Uterus (tissue), 3 donors: ENCODE measurements at regions not wholly inside any gene's neighbourhood (a gene's known extent, or its start where the extent isn't known, plus 50 kb on each side); places are given as distances from the start of the nearest gene placed in this dataset.

Experiments used
- DNase-seq, 2 donors: peaks; one replicate each; pipeline ENCODE4 v3.0.0-alpha.2; 2019 to 2020
- H3K27ac ChIP-seq, 2 donors: fragments of 200-600 bp; sonication (generic); 1 replicate in 1 of 2; 2 replicates in 1 of 2; pipeline ENCODE4 v1.5.1; 2016 to 2018
- H3K27me3 ChIP-seq, 2 donors: fragments of 200-600 bp; sonication (generic); one replicate each; pipeline ENCODE4 v1.5.1; 2018 to 2019; ENCODE audit warnings: control low read depth in 1 of 2
- H3K36me3 ChIP-seq, 2 donors: fragments of 200-600 bp; sonication (generic); one replicate each; pipeline ENCODE4 v1.5.1; 2019; ENCODE audit warnings: control low read depth in 1 of 2
- H3K4me1 ChIP-seq, 2 donors: fragments of 200-600 bp; sonication (generic); one replicate each; pipeline ENCODE4 v1.5.1; 2018 to 2019; ENCODE audit warnings: control low read depth in 1 of 2
- H3K4me3 ChIP-seq, 2 donors: fragments of 200-600 bp; sonication (generic); 1 replicate in 1 of 2; 2 replicates in 1 of 2; pipeline ENCODE4 v1.5.1; 2018 to 2019; ENCODE audit warnings: mild to moderate bottlenecking in 1 of 2
- H3K9me3 ChIP-seq, 2 donors: fragments of 200-600 bp; sonication (generic); one replicate each; pipeline ENCODE4 v1.5.1; 2019; ENCODE audit warnings: control low read depth in 1 of 2
- CTCF ChIP-seq, 4 experiments: fragments of 200-600 bp in 2 of 4; fragments of 450-650 bp in 2 of 4; sonication (generic) in 2 of 4; IDR thresholded peaks; one replicate each; pipeline ENCODE4 v1.5.1; 2016 to 2019; ENCODE audit warnings: antibody characterized with exemption in 4 of 4, mild to moderate bottlenecking in 2 of 4, moderate library complexity in 1 of 4
- POLR2A ChIP-seq, 2 donors: fragments of 450-650 bp; IDR thresholded peaks; one replicate each; pipeline ENCODE4 v1.6.1; 2016; ENCODE audit warnings: antibody characterized with exemption in 2 of 2, mild to moderate bottlenecking in 1 of 2, moderate library complexity in 1 of 2
- intact Hi-C: fragments of 100-400 bp; cut with DNase I; formaldehyde crosslinking; loops from one replicate; pipeline ENCODE4 v1.15.1; 2023; ENCODE audit warnings: low total_unique reads
- donor health status: DM: yes; HTN: yes; CAD: no.

GRCh38 chr5:164051745-164052144 is 546.3 kb downstream of the MAT2B start:
- H3K9me3 ChIP-seq = no peaks in the 10 kb centered on the region
- TF ChIP-seq CTCF (IDR thresholded peaks at IDR 0.05) (no peak), POLR2A (IDR thresholded peaks at IDR 0.05) (no peak)
- no peak overlapping the region for H3K4me3 ChIP-seq
- H3K27ac ChIP-seq = no peak overlapping the region
- intact Hi-C loops = no loop called here
- no peaks in the 10 kb centered on the region for H3K4me1 ChIP-seq
- H3K36me3 ChIP-seq = no peaks in the 10 kb centered on the region
- no peaks in the 10 kb centered on the region for H3K27me3 ChIP-seq
- DNase-seq = no peak

GRCh38 chr5:164052536-164053093 is 547.2 kb downstream of the MAT2B start:
- no peak for DNase-seq
- no peak overlapping the region for H3K4me3 ChIP-seq
- H3K36me3 ChIP-seq = no peaks in the 10 kb centered on the region
- TF ChIP-seq CTCF (IDR thresholded peaks at IDR 0.05) = no peak
- TF ChIP-seq POLR2A (IDR thresholded peaks at IDR 0.05) = no peak
- H3K9me3 ChIP-seq = no peaks in the 10 kb centered on the region
- no peaks in the 10 kb centered on the region for H3K27me3 ChIP-seq
- no peaks in the 10 kb centered on the region for H3K4me1 ChIP-seq
- intact Hi-C loops = no loop called here
- no peak overlapping the region for H3K27ac ChIP-seq

GRCh38 chr5:164053123-164053522 is 547.7 kb downstream of the MAT2B start:
- no peak overlapping the region for H3K27ac ChIP-seq
- H3K4me1 ChIP-seq = no peaks in the 10 kb centered on the region
- TF ChIP-seq POLR2A (IDR thresholded peaks at IDR 0.05) (no peak), CTCF (IDR thresholded peaks at IDR 0.05) (no peak)
- H3K9me3 ChIP-seq = no peaks in the 10 kb centered on the region
- no peak overlapping the region for H3K4me3 ChIP-seq
- DNase-seq = no peak
- H3K36me3 ChIP-seq = no peaks in the 10 kb centered on the region
- no peaks in the 10 kb centered on the region for H3K27me3 ChIP-seq
- intact Hi-C loops = no loop called here

GRCh38 chr5:164054461-164054860 is 549.0 kb downstream of the MAT2B start:
- TF ChIP-seq POLR2A (IDR thresholded peaks at IDR 0.05) (no peak), CTCF (IDR thresholded peaks at IDR 0.05) (no peak)
- DNase-seq = no peak

GRCh38 chr5:164057121-164057520 is 551.7 kb downstream of the MAT2B start:
- Histone ChIP-seq H3K27me3 (no peaks in the 10 kb centered on the region), H3K9me3 (no peaks in the 10 kb centered on the region), H3K27ac (no peak overlapping the region), H3K36me3 (no peaks in the 10 kb centered on the region), H3K4me1 (no peaks in the 10 kb centered on the region), H3K4me3 (no peak overlapping the region)
- no peak for DNase-seq
- TF ChIP-seq CTCF (IDR thresholded peaks at IDR 0.05) = no peak
- intact Hi-C loops = no loop called here

More at GRCh38 chr5:164054461-164054860, 549.0 kb downstream of the MAT2B start:
- Histone ChIP-seq H3K36me3 (no peaks in the 10 kb centered on the region), H3K4me3 (no peak overlapping the region), H3K9me3 (no peaks in the 10 kb centered on the region), H3K27me3 (no peaks in the 10 kb centered on the region), H3K27ac (no peak overlapping the region), H3K4me1 (no peaks in the 10 kb centered on the region)
- intact Hi-C loops = no loop called here
